GM19455 (cell line): ENCODE measurements at regions not wholly inside any gene's neighbourhood (a gene's known extent, or its start where the extent isn't known, plus 50 kb on each side); places are given as distances from the start of the nearest gene placed in this dataset.
A peak's percentile ranks its signal among the peaks of the same experiment; 100 is the strongest.

Experiments used
- ATAC-seq: cut with Tn5 transposase; IDR thresholded peaks from one replicate; pipeline ENCODE4 v1.9.1; 2021; ENCODE audit not compliant: unreplicated experiment

DNA sequence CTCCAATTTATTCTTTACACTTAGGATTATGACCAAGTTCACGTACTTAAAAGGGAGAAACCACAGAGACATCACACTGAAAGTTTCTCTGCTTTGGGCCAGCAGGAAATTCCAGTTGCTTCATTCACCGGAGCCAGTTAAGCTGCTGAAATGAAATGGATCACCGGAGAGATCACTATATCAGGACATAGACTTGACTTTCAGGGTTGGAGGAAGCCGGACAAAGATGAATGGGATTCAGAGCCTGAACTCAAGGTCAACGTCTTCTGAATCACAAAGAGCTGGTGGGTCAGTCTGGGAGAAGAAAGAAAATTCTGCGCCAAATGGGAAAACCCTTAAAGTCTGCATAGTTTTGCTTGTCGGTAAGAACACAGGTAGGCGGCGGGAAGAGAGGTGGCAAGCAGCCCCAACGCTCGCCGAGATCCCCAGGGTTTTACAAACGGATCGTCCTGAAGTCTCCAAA lies 81.9 kb upstream of the CCDC28A start:
- ATAC-seq, result no peak

DNA sequence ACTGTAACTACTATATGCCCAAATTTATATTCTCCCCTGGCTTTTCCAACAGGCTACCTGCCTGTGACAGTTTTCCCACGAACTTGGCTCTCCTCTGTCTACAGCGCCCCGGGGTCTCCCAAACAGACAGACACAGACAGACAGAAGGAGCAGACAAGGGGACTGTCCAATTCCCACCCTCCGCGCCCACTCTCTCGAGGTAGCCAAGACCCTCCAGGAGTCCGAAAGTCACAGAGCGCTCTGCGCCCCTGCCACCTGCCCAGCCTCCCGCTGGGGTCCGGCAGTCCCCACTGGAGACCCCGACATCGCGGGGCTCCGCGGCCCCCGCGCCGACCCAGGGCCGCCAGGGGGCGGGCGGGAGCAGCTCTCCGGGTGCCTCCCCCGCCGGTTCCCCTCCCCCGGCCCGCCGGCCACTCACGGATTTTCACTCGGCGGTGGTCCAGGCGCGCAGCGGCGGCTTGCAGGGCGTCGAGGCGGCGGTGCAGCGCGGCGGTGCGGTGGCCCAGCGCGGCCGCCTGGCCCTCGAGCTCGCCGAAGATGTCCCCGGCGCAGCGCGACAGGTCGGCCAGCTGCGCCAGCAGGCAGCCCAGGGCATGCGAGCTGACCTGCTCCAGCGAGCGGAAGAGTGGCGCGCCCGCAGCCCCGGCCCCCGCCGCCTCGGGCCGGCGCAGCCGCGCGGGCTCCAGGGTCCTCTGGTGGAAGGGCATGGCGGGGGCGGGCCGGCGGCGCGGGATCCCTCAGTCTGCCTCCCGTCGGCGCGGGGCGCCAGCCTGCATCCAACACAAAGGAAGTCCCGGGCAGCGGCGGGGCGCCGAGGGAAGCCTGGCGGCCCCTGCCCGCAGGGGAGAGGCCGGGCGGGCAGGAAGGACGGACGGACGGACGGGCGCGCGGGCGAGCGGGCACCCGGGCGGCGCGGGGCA lies 81.3 kb upstream of the CCDC28A start:
- peak; percentile 76 for ATAC-seq

DNA sequence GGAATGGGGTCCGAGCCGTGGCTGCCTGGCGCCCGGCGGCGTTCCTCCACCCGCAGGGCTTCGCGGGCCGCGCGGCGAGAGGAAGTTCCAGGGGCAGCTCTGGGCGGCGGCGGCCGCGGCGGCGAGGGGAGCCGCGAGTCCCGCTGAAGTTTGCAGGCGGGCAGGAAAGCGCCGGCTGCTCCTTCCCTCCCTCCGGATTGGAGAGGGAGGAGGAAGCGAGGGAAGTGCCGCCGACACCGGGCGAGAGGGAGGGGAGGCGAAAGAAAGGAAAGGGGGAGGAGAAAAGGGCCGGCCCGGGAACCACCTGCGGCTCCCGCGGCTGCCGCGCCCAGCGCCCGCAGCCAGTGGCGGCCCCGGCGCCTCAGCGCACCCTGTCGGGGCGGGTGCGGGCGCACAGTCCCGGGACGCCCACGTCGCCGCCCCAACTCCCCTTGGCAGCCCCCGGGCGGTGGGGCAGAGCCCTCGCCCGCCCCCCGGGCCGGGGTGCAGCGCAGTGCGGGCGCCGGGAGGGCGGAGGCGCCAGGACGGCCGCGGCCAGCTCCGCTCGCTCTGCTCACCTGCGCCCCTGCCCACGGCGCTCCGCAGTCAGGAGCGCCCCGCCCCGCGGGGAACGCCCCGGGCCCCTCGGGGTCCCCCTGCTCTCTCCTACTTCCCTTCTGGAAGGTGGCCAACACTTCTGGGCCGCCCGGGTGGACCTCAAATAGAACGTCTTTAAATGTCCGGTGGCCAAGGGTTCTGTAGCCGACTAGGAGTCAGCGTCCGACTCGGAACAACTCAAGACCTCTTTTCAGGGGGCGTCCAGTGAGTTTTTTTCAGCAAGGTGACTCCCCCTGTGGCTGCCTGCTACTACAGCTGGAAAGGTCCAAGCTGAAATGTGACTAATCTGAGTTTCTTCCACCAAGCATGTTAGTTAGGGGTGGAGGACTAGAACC lies 80.3 kb upstream of the CCDC28A start:
- peak; percentile 58 for ATAC-seq

DNA sequence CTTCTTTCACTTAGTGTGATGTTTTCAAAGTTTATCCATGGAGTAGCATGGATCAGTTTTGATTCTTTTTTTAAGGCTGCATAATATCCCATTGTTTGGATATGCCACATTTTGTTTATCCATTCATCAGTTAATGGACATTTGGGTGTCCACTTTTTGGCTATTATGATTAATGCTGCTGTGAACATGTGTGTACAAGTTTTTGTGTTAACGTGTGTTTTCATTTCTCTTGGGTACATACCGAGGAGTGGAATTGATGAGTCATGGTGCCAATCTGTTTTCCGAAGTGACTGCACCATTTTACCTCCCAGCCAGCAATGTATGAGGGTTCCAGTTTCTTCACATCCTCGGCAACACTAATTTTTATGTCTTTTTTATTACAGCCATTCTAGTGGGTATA lies 78.4 kb upstream of the CCDC28A start:
- ATAC-seq, result no peak

DNA sequence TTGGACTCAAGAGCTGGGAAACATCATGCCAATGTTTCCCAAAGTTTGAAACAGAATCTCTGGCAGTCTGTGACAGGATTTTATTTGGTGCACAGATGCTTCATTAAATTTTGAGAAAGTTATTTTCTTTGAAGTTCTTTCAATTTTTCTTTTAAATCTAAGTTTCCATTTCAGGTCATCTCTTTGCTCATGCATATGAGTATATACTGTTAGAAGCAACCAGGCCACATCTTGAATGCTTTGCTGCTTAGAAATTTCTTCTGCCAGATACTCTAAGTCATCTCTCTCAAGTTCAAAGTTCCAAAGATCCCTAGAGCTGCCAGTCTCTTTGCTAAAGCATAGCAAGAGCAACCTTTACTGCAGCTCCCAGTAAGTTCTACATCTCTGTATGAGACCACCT lies 59.1 kb upstream of the CCDC28A start:
- no peak for ATAC-seq

DNA sequence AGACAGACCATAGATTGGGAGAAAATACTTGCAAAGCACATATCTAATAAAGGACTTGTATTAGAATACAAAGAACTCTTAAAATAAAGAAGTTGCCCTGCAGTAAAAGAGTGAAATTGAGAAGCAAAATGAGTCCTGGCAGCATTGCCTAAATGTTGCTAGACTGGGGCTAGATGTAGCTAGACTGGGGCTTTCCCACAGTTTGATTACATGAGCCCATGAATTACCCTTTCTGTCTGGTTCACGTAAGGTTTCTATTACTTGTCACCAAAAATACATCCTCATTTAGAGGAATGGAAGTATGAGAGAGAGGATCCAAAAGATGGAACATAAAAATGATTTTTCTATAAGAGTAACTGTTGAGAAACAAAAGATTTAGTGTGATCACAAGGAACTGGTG lies 57.6 kb upstream of the CCDC28A start:
- no peak for ATAC-seq

DNA sequence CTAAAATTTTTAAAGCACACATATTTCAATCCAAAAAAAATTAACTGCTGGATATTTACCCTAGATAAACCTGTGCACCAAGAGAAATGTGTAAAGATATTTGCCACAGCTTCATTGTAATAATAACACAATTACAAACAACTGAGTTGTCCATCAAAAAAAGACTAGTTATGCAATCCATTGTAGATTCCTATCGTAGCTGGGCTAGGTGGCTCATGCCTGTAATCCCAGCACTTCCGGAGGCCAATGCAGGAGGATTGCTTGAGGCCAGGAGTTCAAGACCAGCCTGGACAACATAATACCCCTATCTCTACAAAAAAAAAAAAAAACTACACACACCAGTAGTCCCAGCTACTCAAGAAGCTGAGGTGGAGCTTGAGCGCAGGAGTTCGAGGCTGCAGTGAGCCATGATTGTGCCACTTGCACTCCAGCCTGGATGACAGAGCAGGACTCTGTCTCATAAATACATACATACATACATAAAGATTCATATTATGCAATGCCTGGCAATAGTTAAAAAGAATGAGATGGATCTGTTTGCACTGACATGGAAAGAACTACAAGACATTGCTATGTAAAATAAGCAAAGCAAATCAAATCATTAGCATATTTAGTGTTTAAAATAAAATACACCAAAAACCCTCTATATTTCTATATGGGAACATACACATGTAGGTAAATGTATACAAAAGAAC lies 56.5 kb upstream of the CCDC28A start:
- ATAC-seq, result no peak

DNA sequence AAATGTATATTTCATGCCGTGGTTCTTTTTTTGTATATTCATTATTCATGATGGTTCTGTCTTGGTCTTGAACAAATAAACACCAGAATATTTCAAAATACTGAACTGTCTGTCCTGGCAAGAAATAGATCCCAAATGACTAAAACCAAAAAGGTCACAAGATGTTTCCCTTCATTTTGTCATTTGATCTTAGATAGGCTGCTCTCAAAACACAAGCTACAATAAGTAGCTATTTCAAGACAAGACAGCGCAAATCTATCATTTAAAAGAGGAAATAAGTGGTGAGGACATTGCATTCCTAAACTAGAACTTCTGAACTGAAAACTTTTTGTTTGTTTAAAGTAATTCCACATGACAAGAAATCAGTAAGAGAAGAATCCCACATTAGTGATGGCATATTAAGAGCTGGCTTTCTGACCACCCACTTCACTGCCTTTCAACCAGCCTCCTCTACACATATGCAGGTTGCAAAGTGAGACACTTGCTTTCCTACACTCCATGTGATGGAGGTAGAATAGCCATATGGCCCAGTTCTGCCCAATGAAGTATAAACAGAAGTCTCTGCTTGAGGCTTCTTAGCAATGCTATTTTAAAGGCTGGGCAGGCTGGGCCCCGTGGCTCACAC lies 54.4 kb upstream of the CCDC28A start:
- ATAC-seq, result no peak

DNA sequence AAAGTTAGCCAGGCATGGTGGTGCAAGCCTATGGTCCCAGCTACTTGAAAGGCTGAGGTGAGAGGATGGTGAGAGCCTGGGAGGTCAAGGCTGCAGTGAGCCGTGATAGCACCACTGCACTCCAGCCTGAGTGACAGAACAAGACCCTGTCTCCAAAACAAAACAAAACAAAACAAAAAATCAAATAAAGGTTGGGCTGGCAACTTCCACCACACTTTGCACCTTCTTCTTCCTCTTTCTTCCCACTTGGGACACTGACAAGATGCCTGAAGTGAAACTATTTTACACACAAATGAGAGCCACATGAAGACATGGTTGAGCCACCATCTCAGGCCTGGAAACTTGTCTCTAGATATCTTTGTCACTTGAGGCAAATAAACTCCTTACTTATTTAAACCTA lies 53.8 kb upstream of the CCDC28A start:
- no peak for ATAC-seq

DNA sequence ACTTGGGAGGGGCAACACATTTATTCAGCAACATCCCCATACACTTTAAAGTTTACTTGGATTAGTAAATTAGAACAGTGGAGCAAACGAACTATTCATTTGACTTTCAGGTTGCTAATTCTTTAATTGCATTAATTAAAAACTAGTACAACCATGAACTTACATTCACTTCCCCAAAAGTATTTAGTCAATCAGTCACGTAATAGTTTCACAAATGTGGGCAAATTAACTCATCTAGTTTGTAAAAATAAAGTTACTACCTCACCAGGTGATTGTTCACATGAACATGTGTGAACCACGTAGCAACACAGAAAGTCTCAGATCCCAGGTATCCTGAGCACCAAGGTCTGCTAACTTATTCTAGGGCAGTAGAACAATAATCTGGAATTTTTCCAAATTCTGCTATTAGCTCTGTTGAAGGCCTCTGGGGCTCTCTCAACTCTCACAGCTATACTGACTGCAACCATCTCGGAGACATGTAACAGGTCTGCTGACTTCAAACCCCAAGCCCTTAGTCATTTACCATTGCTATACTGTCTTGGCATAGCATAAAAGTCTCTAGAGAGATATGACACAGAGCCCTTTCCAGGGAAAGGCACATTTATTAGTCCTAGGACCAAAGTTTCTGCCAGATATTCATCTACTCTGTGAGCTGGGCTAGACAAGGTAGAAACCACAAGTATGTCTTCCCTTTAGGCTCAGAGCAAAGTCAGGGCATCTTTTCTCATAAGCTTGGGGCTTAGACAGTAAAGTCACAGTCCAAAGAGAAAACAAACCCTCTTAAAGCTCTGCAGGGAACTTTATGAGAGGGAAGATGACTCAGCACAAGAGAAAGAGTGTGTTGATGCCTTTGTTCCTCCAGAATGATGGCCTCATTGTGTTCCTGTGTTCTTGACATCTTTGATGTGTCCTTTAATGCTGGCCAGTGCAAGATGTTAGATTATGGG lies 50.9 kb upstream of the CCDC28A start:
- no peak for ATAC-seq
